HUES6 (cell line): ENCODE measurements at regions not wholly inside any gene's neighbourhood (a gene's known extent, or its start where the extent isn't known, plus 50 kb on each side); places are given as distances from the start of the nearest gene placed in this dataset.

Experiments
- H3K27ac ChIP-seq: 2 replicates; pipeline ENCODE4 v1.7.0; 2013; ENCODE audit warnings: low read depth, mild to moderate bottlenecking, low read length, inconsistent platforms
- H3K27me3 ChIP-seq: 2 replicates; pipeline ENCODE4 v1.6.1; 2013; ENCODE audit warnings: low read length; ENCODE audit not compliant: control insufficient read depth, insufficient read depth
- H3K36me3 ChIP-seq: 2 replicates; pipeline ENCODE4 v1.6.1; 2013; ENCODE audit warnings: low read length; ENCODE audit not compliant: control insufficient read depth, insufficient read depth
- H3K4me1 ChIP-seq: 2 replicates; pipeline ENCODE4 v1.6.1; 2013; ENCODE audit warnings: low read length; ENCODE audit not compliant: control insufficient read depth, insufficient read depth
- H3K4me3 ChIP-seq: 2 replicates; pipeline ENCODE4 v1.5.1; 2013; ENCODE audit warnings: low read depth, low read length
- H3K9ac ChIP-seq: one replicate; pipeline ENCODE4 v1.6.1; 2013; ENCODE audit warnings: mild to moderate bottlenecking, low read length
- H3K9me3 ChIP-seq: 2 replicates; pipeline ENCODE4 v1.6.1; 2013; ENCODE audit warnings: low read depth, low read length; ENCODE audit not compliant: control insufficient read depth, insufficient read depth

- H3K27ac ChIP-seq = no peak overlapping the region
- H3K27me3 ChIP-seq = no peaks in the 10 kb centered on the region
- H3K4me1 ChIP-seq = peaks cover 19% of the 10 kb centered on the region
- H3K9me3 ChIP-seq = no peaks in the 10 kb centered on the region
- H3K4me3 ChIP-seq = no peak overlapping the region
- no peaks in the 10 kb centered on the region for H3K36me3 ChIP-seq
- H3K9ac ChIP-seq = no peak overlapping the region
These were observed 109.0 kb downstream of the TFAP2A start for GRCh38 chr6:10305790-10306415.

GRCh38 chr6:10303608-10304506 is 111.0 kb downstream of the TFAP2A start:
- no peaks in the 10 kb centered on the region for H3K27me3 ChIP-seq
- no peaks in the 10 kb centered on the region for H3K36me3 ChIP-seq
- peaks cover 4% of the 10 kb centered on the region; the same call in 1 of the 2 replicates for H3K4me1 ChIP-seq
- no peak overlapping the region for H3K27ac ChIP-seq
- no peak overlapping the region for H3K4me3 ChIP-seq
- no peak overlapping the region for H3K9ac ChIP-seq
- H3K9me3 ChIP-seq = no peaks in the 10 kb centered on the region

DNA sequence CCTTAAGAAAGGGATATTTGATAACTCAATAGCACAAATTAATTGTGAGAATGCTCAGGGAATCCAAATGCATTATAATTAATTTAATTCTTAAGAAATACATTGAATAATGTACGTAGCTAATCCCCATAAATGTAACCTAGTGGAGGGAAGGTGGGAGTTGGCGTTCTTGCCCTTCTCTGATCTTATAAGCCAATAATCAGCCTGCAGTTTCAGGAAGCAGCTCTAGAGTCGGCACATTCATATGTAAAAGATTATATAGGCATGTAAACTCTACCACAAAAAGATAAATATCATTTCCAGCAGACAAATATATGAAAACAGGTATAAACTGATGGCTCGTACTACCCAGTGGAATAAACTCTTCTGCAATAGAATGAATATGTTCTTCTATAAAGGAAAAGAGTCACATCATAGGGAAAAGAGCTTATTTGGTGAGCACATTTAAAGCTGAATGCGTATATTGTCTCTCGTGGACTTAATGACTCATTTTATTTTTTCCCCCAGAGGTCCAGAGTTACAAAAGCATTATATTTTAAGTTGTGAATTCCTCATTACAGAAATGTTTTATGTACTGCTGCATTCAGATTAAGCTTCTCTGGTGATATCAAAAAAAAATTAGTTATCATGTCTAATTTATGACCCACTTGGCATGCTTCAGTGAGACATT is 112.2 kb downstream of the TFAP2A start:
- Histone ChIP-seq H3K9ac (no peak overlapping the region), H3K27ac (no peak overlapping the region), H3K4me1 (peaks cover 4% of the 10 kb centered on the region; the same call in 1 of the 2 replicates), H3K4me3 (no peak overlapping the region), H3K9me3 (no peaks in the 10 kb centered on the region), H3K27me3 (no peaks in the 10 kb centered on the region), H3K36me3 (no peaks in the 10 kb centered on the region)

DNA sequence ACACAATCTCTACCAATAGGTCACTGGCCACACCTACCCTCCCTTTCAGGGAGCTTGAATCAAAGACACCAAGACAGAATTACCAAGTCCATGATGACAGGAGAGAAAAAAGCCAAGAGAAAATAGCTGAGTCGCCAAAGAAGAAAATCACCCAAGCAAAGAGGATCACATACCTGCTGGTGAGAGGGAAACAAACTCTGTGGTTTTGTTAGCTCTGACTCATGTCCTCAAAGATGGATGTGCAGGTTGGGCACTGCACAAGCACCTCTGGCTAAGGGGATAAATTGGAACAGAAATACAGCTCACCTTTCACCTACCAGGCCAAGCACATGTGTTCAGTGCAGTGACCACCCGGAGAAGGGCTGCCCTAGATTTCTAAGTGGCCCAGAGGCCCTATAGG is 114.8 kb downstream of the TFAP2A start:
- no peaks in the 10 kb centered on the region for H3K27me3 ChIP-seq
- no peaks in the 10 kb centered on the region for H3K4me1 ChIP-seq
- no peak overlapping the region for H3K4me3 ChIP-seq
- H3K9me3 ChIP-seq = no peaks in the 10 kb centered on the region
- H3K27ac ChIP-seq = no peak overlapping the region
- no peak overlapping the region for H3K9ac ChIP-seq
- no peaks in the 10 kb centered on the region for H3K36me3 ChIP-seq

DNA sequence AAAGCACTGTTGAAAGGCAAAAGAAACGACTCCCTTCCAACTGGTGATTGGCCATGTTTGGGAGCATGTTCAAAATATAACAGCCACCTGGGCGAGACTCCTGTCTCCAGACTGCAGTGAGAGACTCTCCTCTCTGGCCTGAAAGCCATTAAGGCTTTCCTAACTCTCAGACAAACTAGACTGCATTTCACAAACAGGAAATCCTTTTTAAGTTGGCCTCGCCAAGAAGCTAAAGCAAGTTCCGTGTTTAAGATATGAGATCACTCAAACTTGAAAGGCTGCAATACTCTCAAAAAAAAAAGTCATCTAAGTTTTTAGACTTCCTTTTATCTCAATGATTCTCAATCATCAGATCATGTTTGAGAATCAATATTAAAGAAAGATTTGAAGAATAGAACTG is 117.0 kb downstream of the TFAP2A start:
- Histone ChIP-seq H3K27me3 (no peaks in the 10 kb centered on the region), H3K9me3 (no peaks in the 10 kb centered on the region), H3K4me3 (no peak overlapping the region), H3K36me3 (no peaks in the 10 kb centered on the region), H3K4me1 (no peaks in the 10 kb centered on the region), H3K27ac (no peak overlapping the region), H3K9ac (no peak overlapping the region)

DNA sequence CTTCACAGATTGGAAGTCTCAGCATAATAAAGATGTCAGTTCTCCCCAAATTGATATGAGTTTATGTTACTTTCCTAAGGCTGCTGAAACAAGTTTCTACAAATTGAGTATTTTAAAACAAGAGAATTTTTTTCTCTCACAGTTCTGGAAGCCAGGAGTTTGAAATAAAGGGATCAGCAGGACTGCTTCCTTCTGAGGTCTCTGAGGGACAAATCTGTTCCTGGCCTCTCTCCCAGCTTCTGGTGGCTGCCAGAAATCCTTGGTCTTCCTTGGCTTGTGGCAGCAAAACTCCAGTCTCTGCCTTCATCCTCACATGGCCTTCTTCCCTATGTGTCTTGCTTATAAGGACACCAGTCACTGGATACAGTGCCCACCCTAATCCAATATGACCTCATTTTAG is 136.1 kb downstream of the TFAP2A start:
- H3K36me3 ChIP-seq = no peaks in the 10 kb centered on the region
- no peaks in the 10 kb centered on the region for H3K27me3 ChIP-seq
- no peak overlapping the region for H3K27ac ChIP-seq
- no peaks in the 10 kb centered on the region for H3K4me1 ChIP-seq
- H3K9ac ChIP-seq = no peak overlapping the region
- H3K9me3 ChIP-seq = no peaks in the 10 kb centered on the region
- H3K4me3 ChIP-seq = no peak overlapping the region

DNA sequence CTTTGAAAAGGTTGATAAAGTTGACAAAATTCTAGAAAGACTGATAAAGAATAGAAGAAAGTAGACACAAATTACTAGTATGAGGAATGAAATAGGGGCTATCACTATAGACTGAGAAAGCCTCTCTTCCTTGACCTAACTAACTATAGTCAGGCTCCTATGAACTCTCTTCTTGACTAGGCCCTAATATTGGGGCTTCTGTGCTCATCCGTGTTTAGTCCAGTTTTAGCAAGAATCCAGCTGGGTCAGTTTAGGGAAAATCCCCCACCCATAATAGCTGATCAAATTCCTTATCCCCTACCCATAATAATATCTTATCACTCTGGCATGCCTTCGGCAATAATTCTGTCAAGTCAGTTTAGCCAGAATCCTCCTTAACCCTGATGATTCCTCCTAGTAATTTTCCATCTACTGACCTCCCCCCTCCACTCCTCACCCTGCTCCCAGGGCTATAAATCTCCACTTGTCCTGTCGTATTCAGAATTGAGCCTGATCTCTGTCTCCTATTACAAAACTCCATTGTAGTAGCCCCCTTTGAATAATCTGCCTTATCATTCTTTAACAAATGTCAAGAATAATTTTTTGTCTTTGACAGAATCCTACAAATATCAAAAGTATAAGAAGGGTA is 138.1 kb downstream of the TFAP2A start:
- no peaks in the 10 kb centered on the region; the same call in 1 of the 2 replicates for H3K27me3 ChIP-seq
- no peak overlapping the region for H3K27ac ChIP-seq
- no peaks in the 10 kb centered on the region for H3K4me1 ChIP-seq
- no peaks in the 10 kb centered on the region for H3K9me3 ChIP-seq
- no peaks in the 10 kb centered on the region for H3K36me3 ChIP-seq
- no peak overlapping the region for H3K4me3 ChIP-seq
- H3K9ac ChIP-seq = no peak overlapping the region

- Histone ChIP-seq H3K9ac (no peak overlapping the region), H3K4me3 (no peak overlapping the region), H3K36me3 (no peaks in the 10 kb centered on the region), H3K27ac (no peak overlapping the region), H3K27me3 (no peaks in the 10 kb centered on the region; the same call in 1 of the 2 replicates), H3K9me3 (no peaks in the 10 kb centered on the region), H3K4me1 (no peaks in the 10 kb centered on the region)
These were observed 138.8 kb downstream of the TFAP2A start for GRCh38 chr6:10276106-10276505.

DNA sequence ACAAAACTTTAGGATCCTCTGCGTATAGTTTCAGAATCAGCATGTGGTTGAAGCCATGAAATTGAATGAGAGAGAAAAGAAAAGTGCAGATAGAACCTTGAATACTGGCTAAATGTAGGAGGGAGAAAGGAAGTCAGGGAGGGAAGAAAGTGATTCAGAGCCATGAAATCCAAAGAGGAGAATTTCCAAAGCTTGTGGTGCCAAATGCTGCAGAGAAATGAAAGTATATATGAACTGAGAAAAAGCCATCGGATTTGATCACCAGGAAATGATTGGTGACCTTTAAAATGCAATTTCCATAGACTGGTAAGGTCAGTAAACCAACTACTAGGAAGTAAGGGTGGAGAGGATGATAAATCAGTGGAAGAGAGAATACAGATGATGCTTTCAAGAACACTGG is 142.3 kb downstream of the TFAP2A start:
- no peak overlapping the region for H3K27ac ChIP-seq

GRCh38 chr6:10271982-10272381 is 142.9 kb downstream of the TFAP2A start:
- H3K36me3 ChIP-seq = no peaks in the 10 kb centered on the region
- no peak overlapping the region for H3K9ac ChIP-seq
- H3K27ac ChIP-seq = no peak overlapping the region
- H3K27me3 ChIP-seq = peaks cover 21% of the 10 kb centered on the region; the same call in 1 of the 2 replicates
- H3K4me3 ChIP-seq = no peak overlapping the region
- H3K9me3 ChIP-seq = no peaks in the 10 kb centered on the region
- peaks cover 22% of the 10 kb centered on the region for H3K4me1 ChIP-seq

More for the DNA sequence above, 142.3 kb downstream of the TFAP2A start:
- no peaks in the 10 kb centered on the region for H3K9me3 ChIP-seq
- peaks cover 22% of the 10 kb centered on the region for H3K4me1 ChIP-seq
- H3K9ac ChIP-seq = no peak overlapping the region
- no peak overlapping the region for H3K4me3 ChIP-seq
- H3K36me3 ChIP-seq = no peaks in the 10 kb centered on the region
- peaks cover 18% of the 10 kb centered on the region; the same call in 1 of the 2 replicates for H3K27me3 ChIP-seq
